IMR-90 (cell line): ENCODE measurements at regions not wholly inside any gene's neighbourhood (a gene's known extent, or its start where the extent isn't known, plus 50 kb on each side); places are given as distances from the start of the nearest gene placed in this dataset.

ENCODE experiments used
- ATAC-seq: fragments of 200-7000 bp; cut with Tn5 transposase; 2 replicates; pipeline ENCODE4 v1.9.1; 2020; ENCODE audit warnings: low read depth, mild to moderate bottlenecking, moderate library complexity
- BruUV-seq: library from RNA; stranded (reverse); fragments of 400-500 nt; replicated peaks from 2 replicates; lab custom pipeline; 2021; lab: Mats Ljungman, UMichigan
- CTCF ChIA-PET: fragments of 300-600 bp; formaldehyde crosslinking; extraction: SDS; loops from one replicate; lab custom pipeline; 2021; ENCODE audit warnings: antibody characterized with exemption; lab: Yijun Ruan, JAX
- POLR2A ChIA-PET: fragments of 300-600 bp; sonication (Branson Sonifier 250); formaldehyde crosslinking; loops from one replicate; lab custom pipeline; 2022; ENCODE audit warnings: antibody characterized with exemption; ENCODE audit not compliant: unreplicated experiment; lab: Charles Lee
- DNase-seq: peaks from one replicate; pipeline ENCODE4 v3.0.0; 2013
- H2AFZ ChIP-seq: replicated peaks from 2 replicates; pipeline ENCODE3; 2013; ENCODE audit warnings: low read length, mild to moderate bottlenecking; ENCODE audit not compliant: poor library complexity
- H2AK5ac ChIP-seq: 2 replicates; pipeline ENCODE4 v1.6.1; 2013; ENCODE audit warnings: low read depth, low read length, inconsistent platforms
- H2AK9ac ChIP-seq: replicated peaks from 2 replicates; pipeline ENCODE3; 2013; ENCODE audit warnings: mild to moderate bottlenecking, low read depth, low read length, moderate library complexity; ENCODE audit not compliant: poor library complexity
- H2BK120ac ChIP-seq: 2 replicates; pipeline ENCODE4 v1.6.1; 2013; ENCODE audit warnings: low read depth, low read length, inconsistent platforms
- H2BK15ac ChIP-seq: 3 replicates; pipeline ENCODE4 v1.6.1; 2013; ENCODE audit warnings: low read depth, low read length, inconsistent platforms
- H2BK20ac ChIP-seq: 2 replicates; pipeline ENCODE4 v1.6.1; 2013; ENCODE audit warnings: low read depth, mild to moderate bottlenecking, inconsistent platforms, low read length, moderate library complexity
- H2BK5ac ChIP-seq: 2 replicates; pipeline ENCODE4 v1.6.1; 2013; ENCODE audit warnings: mild to moderate bottlenecking, low read depth, low read length, inconsistent platforms; ENCODE audit not compliant: poor library complexity, severe bottlenecking
- H3K14ac ChIP-seq: replicated peaks from 2 replicates; pipeline ENCODE4 v1.6.1; 2013; ENCODE audit warnings: low read depth, low read length, inconsistent platforms
- H3K18ac ChIP-seq: 2 replicates; pipeline ENCODE4 v1.6.1; 2013; ENCODE audit warnings: low read depth, low read length, control low read depth
- H3K23ac ChIP-seq: 2 replicates; pipeline ENCODE4 v1.6.1; 2013; ENCODE audit warnings: low read depth, low read length, inconsistent platforms
- H3K27ac ChIP-seq: 2 replicates; pipeline ENCODE4 v1.5.1; 2013; ENCODE audit warnings: mild to moderate bottlenecking, control low read depth, low read length; ENCODE audit not compliant: insufficient read depth
- H3K27me3 ChIP-seq: 2 replicates; pipeline ENCODE4 v1.6.1; 2013; ENCODE audit warnings: low read length; ENCODE audit not compliant: control insufficient read depth, insufficient read depth
- H3K36me3 ChIP-seq: 2 replicates; pipeline ENCODE4 v1.6.1; 2013; ENCODE audit warnings: low read length, mixed read lengths; ENCODE audit not compliant: control insufficient read depth, insufficient read depth
- H3K4ac ChIP-seq: 2 replicates; pipeline ENCODE4 v1.6.1; 2013; ENCODE audit warnings: low read depth, low read length, inconsistent platforms
- H3K4me1 ChIP-seq: 2 replicates; pipeline ENCODE4 v1.6.1; 2013; ENCODE audit warnings: low read length, mixed read lengths; ENCODE audit not compliant: control insufficient read depth, insufficient read depth
- H3K4me2 ChIP-seq: 2 replicates; pipeline ENCODE4 v1.6.1; 2013; ENCODE audit warnings: low read depth, mild to moderate bottlenecking, control low read depth, low read length, moderate library complexity
- H3K4me3 ChIP-seq: 2 replicates; pipeline ENCODE4 v1.5.1; 2013; ENCODE audit warnings: low read depth, mild to moderate bottlenecking, control low read depth, low read length, moderate library complexity; ENCODE audit not compliant: insufficient read depth
- H3K56ac ChIP-seq: 2 replicates; pipeline ENCODE4 v1.6.1; 2013; ENCODE audit warnings: low read length, inconsistent platforms; ENCODE audit not compliant: insufficient read depth; ENCODE audit errors: extremely low read depth
- H3K79me1 ChIP-seq, 2 experiments: 2 replicates each; pipeline ENCODE4 v1.6.1; 2013; ENCODE audit warnings: low read length in 2 of 2, inconsistent platforms in 1 of 2, low read depth in 1 of 2
- H3K9ac ChIP-seq: 2 replicates; pipeline ENCODE4 v1.6.1; 2013; ENCODE audit warnings: low read depth, low read length, control low read depth
- H3K9me1 ChIP-seq: 2 replicates; pipeline ENCODE4 v1.6.1; 2013; ENCODE audit warnings: low read length, inconsistent platforms; ENCODE audit not compliant: insufficient read depth
- H3K9me3 ChIP-seq: 2 replicates; pipeline ENCODE4 v1.6.1; 2013; ENCODE audit warnings: low read length; ENCODE audit not compliant: control insufficient read depth, insufficient read depth
- H4K20me1 ChIP-seq: 2 replicates; pipeline ENCODE4 v1.6.1; 2013; ENCODE audit warnings: low read length, inconsistent platforms; ENCODE audit not compliant: insufficient read depth
- H4K5ac ChIP-seq: 2 replicates; pipeline ENCODE4 v1.6.1; 2013; ENCODE audit warnings: mild to moderate bottlenecking, low read depth, low read length, control low read depth
- H4K8ac ChIP-seq, 2 experiments: 2 replicates each; pipeline ENCODE4 v1.6.1; 2013; ENCODE audit warnings: low read depth in 2 of 2, low read length in 2 of 2, control low read depth in 1 of 2, inconsistent platforms in 1 of 2
- H4K91ac ChIP-seq: 2 replicates; pipeline ENCODE4 v1.6.1; 2013; ENCODE audit warnings: low read depth, low read length, inconsistent platforms; ENCODE audit not compliant: insufficient read depth
- CEBPB ChIP-seq: IDR thresholded peaks from 2 replicates; pipeline ENCODE4 v1.6.1; 2012; ENCODE audit warnings: low read depth, low read length, improper control_type of control experiment
- CTCF ChIP-seq: conservative IDR thresholded peaks from 2 replicates; pipeline ENCODE4 v1.5.1; 2012; ENCODE audit warnings: mild to moderate bottlenecking, low read depth, low read length, improper control_type of control experiment
- ELK1 ChIP-seq: fragments of 150-350 bp; IDR thresholded peaks from 2 replicates; pipeline ENCODE4 v1.6.1; 2016; ENCODE audit warnings: low read depth, mild to moderate bottlenecking, low read length, moderate library complexity, borderline replicate concordance
- MAZ ChIP-seq: IDR thresholded peaks from 2 replicates; pipeline ENCODE4 v1.6.1; 2012; ENCODE audit warnings: low read depth, mild to moderate bottlenecking, low read length, improper control_type of control experiment, moderate library complexity, borderline replicate concordance
- MXI1 ChIP-seq: IDR thresholded peaks from 2 replicates; pipeline ENCODE4 v1.6.1; 2012; ENCODE audit warnings: low read depth, mild to moderate bottlenecking, low read length, moderate library complexity, borderline replicate concordance
- NFE2L2 ChIP-seq: fragments of 150-350 bp; IDR thresholded peaks from 2 replicates; pipeline ENCODE4 v1.6.1; 2016; ENCODE audit warnings: low read depth, mild to moderate bottlenecking, low read length
- POLR2A ChIP-seq: IDR thresholded peaks from 2 replicates; pipeline ENCODE4 v1.6.1; 2012; ENCODE audit warnings: mild to moderate bottlenecking, low read depth, low read length
- RAD21 ChIP-seq: IDR thresholded peaks from 2 replicates; pipeline ENCODE4 v1.6.1; 2012; ENCODE audit warnings: low read length, improper control_type of control experiment
- RCOR1 ChIP-seq: IDR thresholded peaks from 2 replicates; pipeline ENCODE4 v1.6.1; 2012; ENCODE audit warnings: mild to moderate bottlenecking, low read length, improper control_type of control experiment; ENCODE audit not compliant: insufficient replicate concordance
- RFX5 ChIP-seq: IDR thresholded peaks from 2 replicates; pipeline ENCODE4 v1.8.0; 2012; ENCODE audit warnings: low read depth, mild to moderate bottlenecking, low read length, moderate library complexity
- SMC3 ChIP-seq: fragments of 150-350 bp; IDR thresholded peaks from 2 replicates; pipeline ENCODE4 v1.6.1; 2016; ENCODE audit warnings: low read depth, mild to moderate bottlenecking, antibody characterized with exemption, low read length, moderate library complexity
- USF2 ChIP-seq: fragments of 150-350 bp; IDR thresholded peaks from 2 replicates; pipeline ENCODE4 v1.6.1; 2017; ENCODE audit warnings: mild to moderate bottlenecking, antibody characterized with exemption, low read length, low read depth
- WGBS, 2 experiments: methylation state at CpG; one replicate each; pipeline versions ENCODE4 v1.1.5 to v1.1.7; 2013; ENCODE audit warnings: missing lambda C conversion rate in 2 of 2; ENCODE audit not compliant: insufficient read length in 1 of 2; ENCODE audit errors: extremely low coverage in 2 of 2; 5-methylcytosine and 5-hydroxymethylcytosine counted together
- dilution Hi-C: fragments of 300-500 bp; cut with HindIII; formaldehyde crosslinking; loops from one replicate; pipeline ENCODE4 v1.14.3; 2018; ENCODE audit warnings: low sequenced_read_pairs; ENCODE audit not compliant: unreplicated experiment
- in situ Hi-C: fragments of 300-500 bp; cut with MboI; formaldehyde crosslinking; loops from 3 replicates; pipeline ENCODE4 v1.14.3; 2019; ENCODE audit warnings: low sequenced_read_pairs, inconsistent platforms, mixed read lengths
- intact Hi-C: fragments of 100-400 bp; cut with micrococcal nuclease; formaldehyde crosslinking; loops from 2 replicates; pipeline ENCODE4 v1.10.0; 2022

GRCh38 chr18:77339093-77339492, 89.4 kb downstream of the GALR1 start:
- Histone ChIP-seq H3K14ac (no peak overlapping the region), H2AK9ac (no peak overlapping the region), H3K4me2 (no peak overlapping the region), H3K36me3 (no peaks in the 10 kb centered on the region), H3K56ac (no peak overlapping the region), H3K9me1 (no peaks in the 10 kb centered on the region), H3K4me3 (no peak overlapping the region), H2AK5ac (no peak overlapping the region), H3K9ac (no peak overlapping the region), H4K8ac (no peak overlapping the region), H4K91ac (no peak overlapping the region), H3K4ac (no peak overlapping the region), H2BK120ac (no peak overlapping the region), H3K27ac (no peak overlapping the region), H2BK20ac (no peak overlapping the region), H2BK15ac (no peak overlapping the region), H3K79me1 (no peaks in the 10 kb centered on the region), H3K23ac (no peak overlapping the region), H3K18ac (no peak overlapping the region), H3K4me1 (no peaks in the 10 kb centered on the region), H3K27me3 (no peaks in the 10 kb centered on the region), H3K9me3 (peaks cover 43% of the 10 kb centered on the region), H4K20me1 (no peaks in the 10 kb centered on the region), H4K5ac (no peak overlapping the region), H2AFZ (no peak overlapping the region), H2BK5ac (no peak overlapping the region)
- intact Hi-C loops: no loop called here
- in situ Hi-C loops: no loop called here
- 20% methylated on average over 1 of the region's 6 CpGs; no CpG with 5 or more reads in 1 of the 2 experiments for WGBS, 2 experiments
- dilution Hi-C loops: no loop called here
- ChIA-PET POLR2A (no interaction called here), CTCF (no interaction called here)
- DNase-seq: no peak
- ATAC-seq: no peak
- BruUV-seq: no TSS peak
- no peak for TF ChIP-seq ELK1
- TF ChIP-seq RCOR1: no peak
- no peak for TF ChIP-seq SMC3
- no peak for TF ChIP-seq CTCF
- no peak for TF ChIP-seq POLR2A
- TF ChIP-seq USF2: no peak
- no peak for TF ChIP-seq MXI1
- TF ChIP-seq NFE2L2: no peak
- no peak for TF ChIP-seq RAD21
- TF ChIP-seq CEBPB: no peak
- no peak for TF ChIP-seq RFX5
- no peak for TF ChIP-seq MAZ
